Large intestine (tissue), 3 donors: ENCODE measurements at regions not wholly inside any gene's neighbourhood (a gene's known extent, or its start where the extent isn't known, plus 50 kb on each side); places are given as distances from the start of the nearest gene placed in this dataset.

Experiments
- DNase-seq, 2 donors: peaks; one replicate each; pipeline versions ENCODE4 v3.0.0 to v3.0.0-alpha.2; 2013
- H3K27ac ChIP-seq: one replicate; pipeline ENCODE4 v1.5.1; 2013; ENCODE audit warnings: low read length
- H3K27me3 ChIP-seq: 2 replicates; pipeline ENCODE4 v1.6.1; 2013; ENCODE audit warnings: low read length; ENCODE audit not compliant: control insufficient read depth, insufficient read depth
- H3K36me3 ChIP-seq: 2 replicates; pipeline ENCODE4 v1.6.1; 2013; ENCODE audit warnings: low read length; ENCODE audit not compliant: control insufficient read depth, insufficient read depth
- H3K4me1 ChIP-seq: one replicate; pipeline ENCODE4 v1.6.1; 2013; ENCODE audit warnings: low read length; ENCODE audit not compliant: control insufficient read depth, insufficient read depth
- H3K4me3 ChIP-seq: one replicate; pipeline ENCODE4 v1.5.1; 2013; ENCODE audit warnings: low read length
- H3K9me3 ChIP-seq: one replicate; pipeline ENCODE4 v1.6.1; 2013; ENCODE audit warnings: mild to moderate bottlenecking, low read depth, low read length, moderate library complexity; ENCODE audit not compliant: control insufficient read depth
- WGBS: methylation state at CpG from one replicate; pipeline ENCODE4 v1.1.5; 2013; ENCODE audit warnings: low lambda C conversion rate; ENCODE audit not compliant: insufficient coverage; 5-methylcytosine and 5-hydroxymethylcytosine counted together

DNA sequence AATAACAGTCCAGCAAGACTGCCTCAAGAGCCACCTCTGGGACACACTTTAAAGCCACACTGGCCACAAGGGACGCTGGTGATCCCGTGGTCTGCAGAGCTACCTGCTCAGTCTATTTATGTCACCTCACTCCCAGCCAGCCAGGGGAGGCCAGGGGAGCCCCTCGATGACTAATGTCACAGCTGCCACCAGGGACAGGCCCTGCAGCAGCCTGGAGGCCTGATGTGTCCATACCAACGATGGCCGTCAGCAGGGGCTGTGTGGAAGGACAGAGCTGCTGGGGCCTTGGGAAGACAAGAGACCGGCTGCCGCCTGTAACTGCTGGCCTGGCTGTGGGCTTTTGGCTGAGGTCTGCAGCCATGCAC, 71.0 kb downstream of the SIK1 start:
- Histone ChIP-seq H3K4me3 (no peak overlapping the region), H3K9me3 (no peaks in the 10 kb centered on the region), H3K27me3 (no peaks in the 10 kb centered on the region), H3K4me1 (no peaks in the 10 kb centered on the region), H3K27ac (no peak overlapping the region), H3K36me3 (no peaks in the 10 kb centered on the region)
- no peak for DNase-seq
- no CpG with 5 or more reads among the region's 7 CpGs for WGBS

DNA sequence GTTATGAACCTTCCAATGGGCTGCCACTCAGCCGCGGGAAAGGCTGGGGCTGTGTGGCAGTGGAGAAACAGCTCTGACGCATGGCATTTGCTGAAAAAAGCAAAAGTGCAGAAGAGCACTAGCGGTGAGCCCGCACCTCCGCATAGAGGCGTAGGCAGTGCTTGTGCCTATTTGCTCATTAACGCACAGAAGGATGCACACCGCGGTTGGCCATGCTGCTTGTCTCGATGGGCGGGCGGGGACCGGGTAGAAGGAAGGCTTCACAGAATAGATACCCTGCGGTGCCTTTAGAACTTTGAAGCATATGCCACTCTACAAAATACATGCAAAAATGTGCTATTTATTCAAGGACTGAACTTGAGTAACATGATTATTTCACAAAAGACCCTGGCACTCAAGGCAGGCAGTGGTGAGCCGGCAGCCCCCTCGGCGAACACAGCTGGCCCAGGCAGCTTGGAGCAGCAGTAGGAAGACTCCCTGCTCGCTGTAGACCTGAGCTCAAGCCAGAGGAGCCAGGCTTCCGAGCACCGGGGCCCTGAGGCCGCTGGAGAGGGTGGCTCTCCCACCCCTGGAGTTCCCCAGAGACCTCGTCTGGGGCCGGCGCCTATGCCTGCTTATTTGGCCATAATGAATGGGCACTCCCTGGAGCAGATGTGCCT, 71.5 kb downstream of the SIK1 start:
- no peaks in the 10 kb centered on the region for H3K27me3 ChIP-seq
- H3K36me3 ChIP-seq: no peaks in the 10 kb centered on the region
- no peak overlapping the region for H3K27ac ChIP-seq
- no CpG with 5 or more reads among the region's 25 CpGs for whole genome bisulfite sequencing
- no peaks in the 10 kb centered on the region for H3K9me3 ChIP-seq
- H3K4me1 ChIP-seq: no peaks in the 10 kb centered on the region
- no peak for DNase-seq
- no peak overlapping the region for H3K4me3 ChIP-seq

DNA sequence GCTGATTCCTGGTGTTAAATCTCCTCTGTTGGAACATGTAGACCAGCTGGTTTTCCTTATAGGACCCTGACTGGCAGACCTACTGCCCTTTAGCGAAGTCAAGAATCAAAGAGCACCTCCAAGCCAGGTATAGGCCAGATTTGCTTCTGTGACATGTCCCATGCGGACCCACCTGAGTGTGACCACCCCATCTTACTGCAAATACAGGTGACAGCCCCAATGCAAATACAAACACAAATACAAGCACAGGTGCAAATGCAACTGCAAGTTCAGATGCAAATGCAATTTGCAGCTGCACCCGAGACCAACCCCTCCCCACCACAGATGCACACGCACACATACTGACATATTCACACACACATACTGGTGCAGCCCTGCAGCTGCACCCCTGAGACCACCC, 72.3 kb downstream of the SIK1 start:
- Histone ChIP-seq H3K4me1 (no peaks in the 10 kb centered on the region), H3K27ac (no peak overlapping the region), H3K36me3 (no peaks in the 10 kb centered on the region), H3K4me3 (no peak overlapping the region), H3K27me3 (no peaks in the 10 kb centered on the region), H3K9me3 (no peaks in the 10 kb centered on the region)
- no CpG with 5 or more reads among the region's 4 CpGs for WGBS
- no peak for DNase-seq

DNA sequence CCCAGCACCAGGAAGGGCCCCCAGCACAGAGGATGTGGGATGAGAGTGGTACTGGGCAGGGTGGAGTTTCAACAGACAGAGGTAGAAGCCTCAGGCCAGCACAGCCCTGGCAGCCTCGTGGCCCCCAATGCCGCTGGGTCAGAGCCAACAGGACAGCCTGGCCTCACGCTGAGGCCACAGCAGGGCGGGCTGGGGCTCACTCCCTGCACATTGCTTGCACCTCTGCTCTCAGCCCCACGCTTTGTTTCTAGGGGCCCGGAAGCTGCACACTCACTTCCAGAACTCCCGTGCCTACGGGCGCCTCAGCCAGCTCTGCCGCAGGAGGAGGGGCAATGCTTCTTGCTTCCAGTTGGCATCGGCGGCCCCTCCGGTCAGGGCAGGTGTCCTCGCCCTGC, 72.9 kb downstream of the SIK1 start:
- no peaks in the 10 kb centered on the region for H3K27me3 ChIP-seq
- no peak overlapping the region for H3K4me3 ChIP-seq
- WGBS: no CpG with 5 or more reads among the region's 14 CpGs
- no peak for DNase-seq
- no peaks in the 10 kb centered on the region for H3K4me1 ChIP-seq
- H3K36me3 ChIP-seq: no peaks in the 10 kb centered on the region
- H3K27ac ChIP-seq: no peak overlapping the region
- H3K9me3 ChIP-seq: peaks cover 4% of the 10 kb centered on the region

DNA sequence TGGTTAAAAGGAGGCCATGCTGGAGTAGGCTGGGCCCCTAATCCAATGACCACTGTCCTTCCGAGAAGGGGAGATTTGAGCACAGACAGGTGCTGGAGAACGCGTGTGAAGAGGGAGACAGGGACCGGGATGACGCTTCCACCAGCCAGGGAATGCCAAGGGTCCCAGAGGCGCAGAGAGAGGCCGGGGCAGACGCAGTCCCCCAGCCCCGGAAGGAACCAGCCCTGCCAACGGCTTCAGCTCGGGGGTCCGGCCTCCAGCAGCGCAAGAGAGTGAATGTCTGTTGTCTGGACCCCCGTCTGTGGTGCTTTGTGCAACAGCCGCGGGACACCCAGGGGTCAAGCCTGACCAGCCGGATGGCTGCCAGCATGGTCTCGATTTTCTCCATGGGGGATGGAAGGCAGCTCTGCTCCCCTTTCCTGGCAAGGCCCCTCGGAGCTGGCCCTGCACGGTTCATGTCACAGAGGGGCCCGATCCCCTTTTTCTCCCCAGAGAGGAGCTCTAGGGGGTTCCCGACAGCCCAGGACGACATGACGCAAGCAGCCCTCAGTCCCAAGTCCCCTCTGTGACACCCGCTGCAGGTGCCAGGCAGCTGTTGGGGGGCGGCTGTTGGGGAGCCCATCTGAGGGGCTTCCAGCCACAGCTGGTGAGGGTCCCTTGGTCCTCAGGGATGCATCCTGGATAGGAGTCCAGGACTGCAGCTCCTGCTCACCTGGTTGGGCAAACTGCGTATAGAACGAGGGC, 73.5 kb downstream of the SIK1 start:
- Histone ChIP-seq H3K27ac (no peak overlapping the region), H3K4me3 (no peak overlapping the region)

DNA sequence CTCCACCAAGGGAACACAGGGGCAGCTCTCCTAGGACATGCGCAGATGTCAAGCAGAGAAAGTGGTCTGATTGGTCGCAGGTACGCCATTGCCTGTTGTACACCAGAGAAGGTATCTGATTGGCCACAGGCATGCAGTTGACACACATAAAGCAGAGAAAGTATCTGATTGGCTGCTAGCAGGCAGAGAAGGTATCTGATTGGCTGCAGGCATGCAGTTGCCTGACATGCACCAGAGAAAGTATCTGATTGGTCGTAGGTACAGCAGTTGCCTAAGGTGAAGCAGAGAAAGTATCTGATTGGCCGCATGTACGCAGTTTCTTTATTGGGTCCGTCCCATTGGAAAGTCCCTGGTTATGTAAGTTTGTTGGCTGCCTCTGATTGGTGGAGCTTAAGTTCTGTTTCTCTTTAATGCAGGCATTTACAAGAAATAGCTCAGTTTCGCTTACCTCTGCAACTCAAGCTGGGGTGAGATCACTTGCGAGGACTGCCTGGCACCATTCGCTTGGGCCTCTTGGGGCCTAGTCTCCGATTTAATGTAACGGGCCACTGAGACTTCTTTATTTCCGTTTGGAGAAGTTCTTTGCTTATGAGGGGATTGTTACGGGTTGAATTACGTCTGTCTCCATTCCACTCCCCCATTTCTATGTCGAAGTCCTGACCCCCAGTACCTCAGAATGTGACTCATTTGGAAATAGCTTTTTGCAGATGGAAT, 74.2 kb downstream of the SIK1 start:
- DNase-seq: no peak
- no CpG with 5 or more reads among the region's 16 CpGs for WGBS
- Histone ChIP-seq H3K9me3 (peaks cover 4% of the 10 kb centered on the region), H3K27ac (no peak overlapping the region), H3K4me1 (peaks cover 4% of the 10 kb centered on the region), H3K36me3 (no peaks in the 10 kb centered on the region), H3K27me3 (no peaks in the 10 kb centered on the region), H3K4me3 (no peak overlapping the region)

More for the DNA sequence above, 73.5 kb downstream of the SIK1 start:
- DNase-seq: no peak
- Histone ChIP-seq H3K4me1 (no peaks in the 10 kb centered on the region), H3K9me3 (peaks cover 4% of the 10 kb centered on the region), H3K27me3 (no peaks in the 10 kb centered on the region), H3K36me3 (no peaks in the 10 kb centered on the region)
- WGBS: no CpG with 5 or more reads among the region's 28 CpGs

DNA sequence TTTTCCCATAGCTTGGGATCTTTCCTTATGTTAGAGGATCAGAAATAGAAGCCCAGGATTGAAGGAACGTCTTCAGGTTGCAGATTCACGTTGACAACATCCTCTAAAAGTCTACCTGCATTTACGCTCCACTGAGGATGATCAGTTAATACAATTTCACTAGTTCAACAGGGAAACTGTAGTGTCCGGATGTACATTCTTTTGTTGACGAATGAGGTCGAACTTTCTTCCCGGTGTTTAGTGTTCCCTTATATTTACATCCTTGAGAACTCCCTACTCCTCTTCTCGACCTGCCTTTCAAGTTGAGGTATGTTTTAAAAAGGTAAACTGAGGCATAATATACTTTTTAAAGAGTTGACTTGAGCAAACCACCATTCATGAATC, 74.8 kb downstream of the SIK1 start:
- Histone ChIP-seq H3K27ac (no peak overlapping the region), H3K9me3 (peaks cover 4% of the 10 kb centered on the region), H3K36me3 (no peaks in the 10 kb centered on the region), H3K27me3 (no peaks in the 10 kb centered on the region), H3K4me3 (no peak overlapping the region), H3K4me1 (peaks cover 4% of the 10 kb centered on the region)
- no peak for DNase-seq
- 80% methylated on average over 2 of the region's 8 CpGs for whole genome bisulfite sequencing

DNA sequence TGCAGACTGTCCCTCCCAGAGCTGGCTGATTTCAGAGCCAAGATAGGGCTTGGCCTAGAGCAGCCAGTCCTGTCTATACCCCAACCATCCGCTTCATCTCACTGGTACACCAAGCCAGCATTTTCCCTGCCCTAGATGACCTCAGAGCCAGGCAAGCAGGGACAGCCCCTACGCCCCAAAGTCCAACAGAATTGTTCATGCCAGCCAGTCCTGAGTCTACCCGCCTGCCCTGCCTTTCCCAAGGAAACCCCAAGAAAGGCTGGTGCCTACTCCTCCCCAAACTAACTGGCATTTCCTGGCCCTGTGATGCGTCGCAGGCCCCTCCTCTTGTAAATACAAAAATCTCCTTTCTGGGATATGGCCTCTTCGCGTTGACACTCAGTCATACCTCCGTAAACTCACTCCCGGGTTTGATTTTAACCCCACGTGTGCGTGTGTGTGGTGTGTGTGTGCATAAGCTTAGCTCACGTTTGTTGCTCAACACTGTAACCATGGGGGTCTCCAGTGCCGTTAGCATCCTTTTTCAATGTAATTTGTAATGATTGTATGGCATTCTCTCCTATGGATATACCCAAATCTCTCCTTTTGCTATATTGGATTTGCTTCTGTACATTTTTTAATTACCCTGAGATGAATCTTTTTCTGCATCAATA, 75.3 kb downstream of the SIK1 start:
- H3K27me3 ChIP-seq: no peaks in the 10 kb centered on the region
- H3K9me3 ChIP-seq: peaks cover 4% of the 10 kb centered on the region
- H3K27ac ChIP-seq: no peak overlapping the region
- DNase-seq: no peak
- WGBS: no CpG with 5 or more reads among the region's 13 CpGs
- peaks cover 4% of the 10 kb centered on the region for H3K4me1 ChIP-seq
- H3K4me3 ChIP-seq: no peak overlapping the region
- H3K36me3 ChIP-seq: no peaks in the 10 kb centered on the region

DNA sequence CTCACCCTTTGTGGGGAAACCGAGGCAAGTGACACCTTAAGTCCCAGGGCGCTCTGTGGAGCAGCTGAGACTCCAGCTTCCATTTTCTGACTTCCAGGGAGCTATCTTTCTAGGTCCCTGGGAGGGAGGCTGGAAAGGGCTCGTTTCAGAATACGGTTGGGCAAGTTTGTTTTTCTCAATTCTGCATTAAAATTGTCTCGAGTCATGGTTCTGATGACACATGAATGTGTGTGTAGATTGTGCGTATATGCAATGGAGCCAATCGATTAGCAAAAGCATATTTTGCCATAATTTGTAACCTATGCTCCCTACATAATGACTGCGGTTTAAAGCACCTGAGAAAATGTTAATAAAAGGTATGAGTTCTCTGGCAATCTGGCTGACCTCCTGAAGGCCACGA, 77.3 kb downstream of the SIK1 start:
- H3K4me1 ChIP-seq: peaks cover 9% of the 10 kb centered on the region
- DNase-seq: no peak
- no peak overlapping the region for H3K27ac ChIP-seq
- peaks cover 13% of the 10 kb centered on the region for H3K9me3 ChIP-seq
- no peak overlapping the region for H3K4me3 ChIP-seq
- no peaks in the 10 kb centered on the region for H3K27me3 ChIP-seq
- no peaks in the 10 kb centered on the region for H3K36me3 ChIP-seq
- WGBS: no CpG with 5 or more reads among the region's 9 CpGs

DNA sequence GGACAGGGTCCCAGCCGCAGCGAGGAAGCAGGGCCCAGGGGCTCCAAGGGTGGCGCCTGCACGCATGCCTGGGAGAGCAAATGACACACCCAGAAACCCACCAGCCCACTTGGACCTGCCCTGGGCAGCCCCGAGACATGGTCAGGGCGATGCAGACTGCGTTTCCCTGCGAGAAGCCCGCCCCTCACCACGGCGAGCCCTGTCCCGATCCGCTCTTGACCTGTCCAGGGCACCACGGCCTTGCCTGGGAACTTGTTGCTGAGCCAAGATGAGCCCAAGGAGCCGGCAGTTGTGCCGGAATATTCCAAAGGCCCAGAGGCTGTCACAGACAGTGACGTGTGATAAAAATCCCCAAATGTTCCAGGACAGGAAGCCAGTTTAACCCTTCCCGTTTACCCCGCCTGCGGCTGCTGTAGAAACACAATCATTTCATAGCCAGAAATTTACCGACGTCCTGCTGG, 78.1 kb downstream of the SIK1 start:
- Histone ChIP-seq H3K9me3 (peaks cover 13% of the 10 kb centered on the region), H3K27ac (no peak overlapping the region), H3K4me3 (no peak overlapping the region), H3K27me3 (no peaks in the 10 kb centered on the region), H3K36me3 (no peaks in the 10 kb centered on the region), H3K4me1 (peaks cover 17% of the 10 kb centered on the region)
- WGBS: 73% methylated on average over 3 of the region's 22 CpGs
- no peak for DNase-seq
